Stimulated activated CD8-positive, alpha-beta memory T cell treated with anti-CD3 and anti-CD28 coated beads, Interleukin-4, amount 100 ng/mL, for 24 hours (primary cell): ENCODE measurements at regions not wholly inside any gene's neighbourhood (a gene's known extent, or its start where the extent isn't known, plus 50 kb on each side); places are given as distances from the start of the nearest gene placed in this dataset.

ENCODE experiments used
- DNase-seq: peaks from one replicate; pipeline ENCODE4 v3.0.0-alpha.2; 2020; ENCODE audit warnings: low read depth

- no peak for DNase-seq
Observed at GRCh38 chr1:112783059-112783458, 67.9 kb upstream of the PPM1J start.

GRCh38 chr1:112779665-112780526 lies 64.8 kb upstream of the PPM1J start:
- no peak for DNase-seq

- no peak for DNase-seq
Observed at GRCh38 chr1:112778137-112778536, 63.0 kb upstream of the PPM1J start.

DNA sequence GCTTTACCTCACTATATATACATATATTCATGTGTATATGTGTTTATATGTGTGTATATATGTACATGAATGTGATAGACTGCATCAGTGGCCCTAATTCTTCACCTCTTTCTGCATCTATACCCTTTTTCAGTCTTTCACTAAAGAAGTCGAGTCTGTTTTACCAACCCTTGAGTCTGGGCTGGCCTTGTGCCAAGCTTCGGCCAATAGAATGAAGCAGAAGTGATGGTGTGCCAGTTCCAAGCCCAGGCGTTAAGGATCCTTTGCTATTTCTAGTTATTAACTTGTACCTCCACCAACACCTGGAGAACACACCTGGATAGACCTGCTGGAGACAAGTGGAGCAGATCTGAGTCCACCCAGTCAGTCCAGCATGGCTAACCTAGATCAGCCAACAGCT lies 61.6 kb upstream of the PPM1J start:
- DNase-seq: no peak

DNA sequence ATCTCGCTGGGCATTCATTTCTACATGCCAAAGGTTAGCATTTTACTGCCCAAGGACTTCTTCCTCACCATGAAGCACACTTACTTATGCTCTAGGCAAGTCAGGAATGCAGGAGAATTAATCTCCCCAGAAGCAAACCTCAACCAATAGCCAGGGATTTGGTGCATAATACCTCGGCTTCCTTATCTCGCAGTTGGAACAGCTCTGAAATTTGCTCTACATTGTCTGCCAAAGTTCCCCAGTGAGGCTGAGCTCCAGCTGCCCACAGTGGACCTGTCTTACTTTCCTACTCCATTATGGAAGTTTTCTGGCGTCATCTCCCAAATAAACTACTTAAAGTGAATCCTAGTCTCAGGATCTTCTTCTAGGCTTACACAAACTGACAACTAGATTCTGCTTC lies 57.6 kb upstream of the PPM1J start:
- no peak for DNase-seq

DNA sequence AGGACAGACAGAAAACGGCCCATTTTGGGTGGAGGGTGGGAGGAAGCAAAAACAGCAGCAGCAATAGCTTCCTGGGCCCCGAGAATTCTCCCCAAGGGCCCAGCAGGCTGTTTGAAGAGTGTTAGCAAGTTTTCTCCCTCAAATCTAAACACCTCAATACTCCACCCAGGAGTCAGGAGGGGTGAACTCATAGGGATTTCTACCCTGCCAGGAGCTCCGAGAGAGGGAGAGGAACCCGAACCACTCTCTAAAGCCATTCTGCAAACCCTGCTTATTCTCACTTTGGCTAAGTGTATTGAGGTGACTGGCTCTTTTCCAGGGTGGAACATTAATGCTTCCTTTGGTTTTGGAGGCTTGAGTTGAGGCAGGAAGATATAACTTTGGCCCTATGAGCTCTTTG lies 55.6 kb upstream of the PPM1J start:
- no peak for DNase-seq

GRCh38 chr1:112769611-112770010 lies 54.5 kb upstream of the PPM1J start:
- DNase-seq: no peak

- DNase-seq: no peak
Observed at GRCh38 chr1:112767646-112768045, 52.5 kb upstream of the PPM1J start.
